Suppressor macrophage treated with lipopolysaccharide for 1 hour (primary cell): ENCODE measurements at regions not wholly inside any gene's neighbourhood (a gene's known extent, or its start where the extent isn't known, plus 50 kb on each side); places are given as distances from the start of the nearest gene placed in this dataset.
"Not testable (repeated sequence)": the region's sequence is repeated elsewhere in the genome, so short reads cannot be mapped to it uniquely, and the experiment has no call there.

ENCODE experiments used
- DNase-seq, 3 donors: peaks; one replicate each; pipeline ENCODE4 v3.0.0-alpha.2; 2020 to 2022

GRCh38 chr7:153090764-153091163 lies 331.2 kb downstream of the ACTR3B start:
- DNase-seq: no peak

- no peak for DNase-seq
Measured at GRCh38 chr7:153091477-153091876, 331.9 kb downstream of the ACTR3B start.

GRCh38 chr7:153097511-153098201 lies 338.1 kb downstream of the ACTR3B start:
- DNase-seq: no peak

GRCh38 chr7:153099235-153099634 lies 339.7 kb downstream of the ACTR3B start:
- DNase-seq: no peak

GRCh38 chr7:153100691-153101237 lies 341.2 kb downstream of the ACTR3B start:
- DNase-seq: no peak

- no peak for DNase-seq
Measured at GRCh38 chr7:153103202-153103601, 343.6 kb downstream of the ACTR3B start.

- DNase-seq: no peak
Measured at GRCh38 chr7:153107826-153108225, 348.3 kb downstream of the ACTR3B start.

GRCh38 chr7:153109566-153109965 lies 350.0 kb downstream of the ACTR3B start:
- DNase-seq: no peak

GRCh38 chr7:153110606-153111005 lies 351.1 kb downstream of the ACTR3B start:
- DNase-seq: no peak

- not testable (repeated sequence) for DNase-seq
Measured at GRCh38 chr7:153122255-153122654, 362.7 kb downstream of the ACTR3B start.

GRCh38 chr7:153130052-153130451 lies 370.5 kb downstream of the ACTR3B start:
- no peak for DNase-seq

- no peak for DNase-seq
Measured at GRCh38 chr7:153151766-153152165, 392.2 kb downstream of the ACTR3B start.

GRCh38 chr7:153152801-153153422 lies 393.4 kb downstream of the ACTR3B start:
- DNase-seq: no peak

- DNase-seq: no peak
Measured at GRCh38 chr7:153158149-153158548, 398.6 kb downstream of the ACTR3B start.

GRCh38 chr7:153170287-153170686 lies 410.7 kb downstream of the ACTR3B start:
- no peak for DNase-seq

- DNase-seq: no peak
Measured at GRCh38 chr7:153185936-153186335, 426.4 kb downstream of the ACTR3B start.

GRCh38 chr7:153188161-153188560 lies 428.6 kb downstream of the ACTR3B start:
- no peak for DNase-seq

- DNase-seq: no peak
Measured at GRCh38 chr7:153188630-153189029, 429.1 kb downstream of the ACTR3B start.

- peak in 1 of 3 donors; percentile 1 for DNase-seq
Measured at GRCh38 chr7:153190452-153190851, 430.9 kb downstream of the ACTR3B start.

GRCh38 chr7:153190986-153191385 lies 431.4 kb downstream of the ACTR3B start:
- DNase-seq: no peak

GRCh38 chr7:153193144-153193595 lies 433.6 kb downstream of the ACTR3B start:
- DNase-seq: peak in 1 of 3 donors; percentile 9

- no peak for DNase-seq
Measured at GRCh38 chr7:153217032-153217431, 457.5 kb downstream of the ACTR3B start.

- DNase-seq: no peak
Measured at GRCh38 chr7:153224890-153225289, 465.3 kb downstream of the ACTR3B start.

- DNase-seq: not testable (repeated sequence)
Measured at GRCh38 chr7:153245136-153245535, 485.6 kb downstream of the ACTR3B start.
